NCI-H446 (cell line): ENCODE measurements at regions not wholly inside any gene's neighbourhood (a gene's known extent, or its start where the extent isn't known, plus 50 kb on each side); places are given as distances from the start of the nearest gene placed in this dataset.
"Not testable (repeated sequence)": the region's sequence is repeated elsewhere in the genome, so short reads cannot be mapped to it uniquely, and the experiment has no call there.

Source experiments
- DNase-seq, 2 experiments: peaks; one replicate each; lab custom pipeline; 2025; lab: John Stamatoyannopoulos, UW

- DNase-seq: no peak
These were observed 103.1 kb downstream of the VGLL3 start for GRCh38 chr3:86887876-86888275.

GRCh38 chr3:86880066-86880465, 110.9 kb downstream of the VGLL3 start:
- no peak for DNase-seq

GRCh38 chr3:86876504-86877181, 114.3 kb downstream of the VGLL3 start:
- not testable (repeated sequence) for DNase-seq

GRCh38 chr3:86874790-86875189, 116.2 kb downstream of the VGLL3 start:
- not testable (repeated sequence) for DNase-seq

- no peak for DNase-seq
These were observed 121.4 kb downstream of the VGLL3 start for GRCh38 chr3:86869566-86869965.

- DNase-seq: no peak
These were observed 123.0 kb downstream of the VGLL3 start for GRCh38 chr3:86867982-86868381.

GRCh38 chr3:86865506-86865905, 125.4 kb downstream of the VGLL3 start:
- DNase-seq: no peak

GRCh38 chr3:86856711-86857110, 134.2 kb downstream of the VGLL3 start:
- DNase-seq: no peak

GRCh38 chr3:86849991-86850390, 141.0 kb downstream of the VGLL3 start:
- DNase-seq: no peak

GRCh38 chr3:86845726-86846125, 145.2 kb downstream of the VGLL3 start:
- no peak for DNase-seq

GRCh38 chr3:86838927-86839326, 152.0 kb downstream of the VGLL3 start:
- no peak for DNase-seq

GRCh38 chr3:86837871-86838270, 153.1 kb downstream of the VGLL3 start:
- no peak for DNase-seq

- no peak for DNase-seq
These were observed 160.4 kb downstream of the VGLL3 start for GRCh38 chr3:86830566-86830965.

- no peak for DNase-seq
These were observed 162.2 kb downstream of the VGLL3 start for GRCh38 chr3:86828751-86829150.

GRCh38 chr3:86827582-86827981, 163.4 kb downstream of the VGLL3 start:
- not testable (repeated sequence) for DNase-seq

- DNase-seq: no peak
These were observed 164.7 kb downstream of the VGLL3 start for GRCh38 chr3:86826292-86826691.

- DNase-seq: no peak
These were observed 175.1 kb downstream of the VGLL3 start for GRCh38 chr3:86815880-86816279.

- DNase-seq: no peak
These were observed 175.9 kb downstream of the VGLL3 start for GRCh38 chr3:86814918-86815655.

GRCh38 chr3:86814321-86814720, 176.6 kb downstream of the VGLL3 start:
- DNase-seq: no peak

GRCh38 chr3:86801921-86802320, 189.0 kb downstream of the VGLL3 start:
- no peak for DNase-seq

GRCh38 chr3:86801066-86801465, 189.9 kb downstream of the VGLL3 start:
- no peak for DNase-seq

GRCh38 chr3:86800116-86800515, 190.8 kb downstream of the VGLL3 start:
- DNase-seq: no peak

GRCh38 chr3:86797946-86798345, 193.0 kb downstream of the VGLL3 start:
- DNase-seq: no peak
